ENCODE measurements at regions not wholly inside any gene's neighbourhood (a gene's known extent, or its start where the extent isn't known, plus 50 kb on each side); places are given as distances from the start of the nearest gene placed in this dataset.

DNA sequence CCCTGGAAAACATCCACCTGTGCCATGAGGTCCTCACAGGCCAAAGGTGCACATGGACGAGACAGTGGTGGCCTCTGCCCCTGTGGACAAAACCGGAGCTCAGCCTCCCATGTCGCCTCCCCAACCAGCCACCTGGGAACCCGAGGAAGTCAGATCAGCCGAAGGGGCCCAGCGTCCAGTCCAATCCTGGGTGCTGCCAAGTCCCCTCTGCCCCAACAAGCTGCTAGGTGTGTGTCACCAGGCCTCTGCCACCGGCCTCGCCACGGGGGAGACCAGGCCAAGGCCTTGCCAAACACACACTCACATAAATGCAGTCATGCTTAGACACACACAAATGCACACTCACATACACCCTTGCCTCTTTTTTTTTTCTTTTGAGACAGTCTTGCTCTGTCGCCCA is 167.8 kb downstream of the RBFOX3 start:
- TF ChIP-seq POLR2AphosphoS5 (IDR thresholded peaks at IDR 0.05) = no peak
- TF ChIP-seq, protein P1, sequence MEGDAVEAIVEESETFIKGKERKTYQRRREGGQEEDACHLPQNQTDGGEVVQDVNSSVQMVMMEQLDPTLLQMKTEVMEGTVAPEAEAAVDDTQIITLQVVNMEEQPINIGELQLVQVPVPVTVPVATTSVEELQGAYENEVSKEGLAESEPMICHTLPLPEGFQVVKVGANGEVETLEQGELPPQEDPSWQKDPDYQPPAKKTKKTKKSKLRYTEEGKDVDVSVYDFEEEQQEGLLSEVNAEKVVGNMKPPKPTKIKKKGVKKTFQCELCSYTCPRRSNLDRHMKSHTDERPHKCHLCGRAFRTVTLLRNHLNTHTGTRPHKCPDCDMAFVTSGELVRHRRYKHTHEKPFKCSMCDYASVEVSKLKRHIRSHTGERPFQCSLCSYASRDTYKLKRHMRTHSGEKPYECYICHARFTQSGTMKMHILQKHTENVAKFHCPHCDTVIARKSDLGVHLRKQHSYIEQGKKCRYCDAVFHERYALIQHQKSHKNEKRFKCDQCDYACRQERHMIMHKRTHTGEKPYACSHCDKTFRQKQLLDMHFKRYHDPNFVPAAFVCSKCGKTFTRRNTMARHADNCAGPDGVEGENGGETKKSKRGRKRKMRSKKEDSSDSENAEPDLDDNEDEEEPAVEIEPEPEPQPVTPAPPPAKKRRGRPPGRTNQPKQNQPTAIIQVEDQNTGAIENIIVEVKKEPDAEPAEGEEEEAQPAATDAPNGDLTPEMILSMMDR (IDR thresholded peaks at IDR 0.05) = no peak
- TF ChIP-seq POLR2A (IDR thresholded peaks at IDR 0.05) = no peak
- no peak overlapping the region for H3K27ac ChIP-seq
- H3K4me3 ChIP-seq = no peak overlapping the region
- intact Hi-C loops (cut with DNase I) = no loop called here
- no peak for DNase-seq (ENCODE audit: low spot score)
- H3K27me3 ChIP-seq (replicated peaks; ENCODE audit: insufficient read depth) = no peaks in the 10 kb centered on the region
- no peaks in the 10 kb centered on the region for H3K4me1 ChIP-seq (replicated peaks)
- whole genome bisulfite sequencing = 86% methylated on average over 10 of the region's 10 CpGs
- no peaks in the 10 kb centered on the region for H3K36me3 ChIP-seq
- no peaks in the 10 kb centered on the region for H3K9me3 ChIP-seq

DNA sequence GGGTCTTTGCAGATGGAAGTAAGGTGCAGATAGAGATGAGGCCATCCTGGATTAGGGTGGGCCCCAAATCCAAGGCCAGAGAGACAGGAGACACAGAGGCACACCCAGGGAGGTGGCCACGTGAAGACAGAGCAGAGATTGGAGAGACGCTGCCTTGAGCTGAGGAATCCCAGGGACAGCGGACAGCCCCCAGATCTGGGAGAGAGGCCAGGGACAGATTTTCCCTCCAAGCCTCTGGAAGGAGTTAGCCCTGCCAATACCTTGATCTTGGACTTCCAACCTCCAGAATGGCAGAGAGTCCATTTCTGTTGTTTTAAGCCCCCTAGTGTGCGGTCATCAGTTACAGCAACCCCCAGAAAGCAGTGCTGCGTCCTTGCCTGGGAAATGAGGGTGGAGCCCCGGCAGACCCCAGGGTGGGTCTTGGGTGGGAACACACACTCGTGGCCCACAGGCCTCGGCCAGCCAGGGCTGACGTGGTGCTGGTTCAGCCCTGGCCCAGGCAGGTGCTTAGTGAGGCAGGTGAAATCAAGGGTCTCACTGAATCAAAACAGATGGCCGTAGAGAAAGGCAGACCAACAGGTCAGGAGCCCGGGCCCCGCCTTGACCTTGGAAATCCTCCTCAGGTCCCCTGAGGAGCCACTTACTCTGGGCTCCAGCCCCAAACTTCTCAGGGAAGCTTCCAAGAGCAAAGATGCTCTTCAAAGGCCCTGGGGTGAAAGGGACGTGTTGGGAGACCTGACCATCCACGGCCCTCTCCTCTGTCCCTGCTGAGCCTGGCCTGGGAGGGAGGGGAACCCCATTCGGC is 169.3 kb downstream of the RBFOX3 start:
- H3K27ac ChIP-seq = no peak overlapping the region
- TF ChIP-seq, protein P1 (IDR thresholded peaks at IDR 0.05) = no peak
- no peak for TF ChIP-seq POLR2AphosphoS5 (IDR thresholded peaks at IDR 0.05)
- TF ChIP-seq POLR2A (IDR thresholded peaks at IDR 0.05) = no peak
- H3K27me3 ChIP-seq (replicated peaks; ENCODE audit: insufficient read depth) = peaks cover 2% of the 10 kb centered on the region
- DNase-seq (ENCODE audit: low spot score) = no peak
- H3K4me3 ChIP-seq = no peak overlapping the region
- WGBS = 85% methylated on average over 15 of the region's 15 CpGs
- no peaks in the 10 kb centered on the region for H3K4me1 ChIP-seq (replicated peaks)
- intact Hi-C loops (cut with DNase I) = no loop called here
- no peaks in the 10 kb centered on the region for H3K36me3 ChIP-seq
- no peaks in the 10 kb centered on the region for H3K9me3 ChIP-seq

DNA sequence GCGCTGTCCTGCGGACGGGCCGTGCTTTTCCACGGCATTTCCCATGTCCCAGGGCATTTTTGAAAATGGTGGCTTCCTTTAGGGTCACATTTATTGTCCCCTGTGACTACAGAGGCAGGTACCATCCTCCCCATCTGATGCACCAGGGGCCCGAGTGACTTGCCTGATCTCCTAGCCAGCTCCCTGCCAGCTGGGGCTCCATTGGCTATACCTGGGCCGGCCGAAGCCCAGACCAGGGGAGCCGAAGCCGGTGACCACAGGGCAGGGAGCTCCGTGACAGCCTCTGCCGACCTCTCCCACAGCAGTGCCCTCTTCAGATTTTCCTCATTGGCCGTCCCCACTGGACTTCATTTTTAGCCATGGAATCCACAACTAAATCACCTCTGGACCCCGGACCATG is 170.6 kb downstream of the RBFOX3 start:
- Histone ChIP-seq H3K4me1 (replicated peaks) (no peaks in the 10 kb centered on the region), H3K9me3 (no peaks in the 10 kb centered on the region), H3K27ac (no peak overlapping the region), H3K4me3 (no peak overlapping the region), H3K36me3 (no peaks in the 10 kb centered on the region), H3K27me3 (replicated peaks; ENCODE audit: insufficient read depth) (peaks cover 2% of the 10 kb centered on the region)
- whole genome bisulfite sequencing = 78% methylated on average over 14 of the region's 14 CpGs
- no peak for DNase-seq (ENCODE audit: low spot score)
- intact Hi-C loops (cut with DNase I) = no loop called here
- TF ChIP-seq POLR2A (IDR thresholded peaks at IDR 0.05) = no peak
- TF ChIP-seq, protein P1 (IDR thresholded peaks at IDR 0.05) = no peak
- no peak for TF ChIP-seq POLR2AphosphoS5 (IDR thresholded peaks at IDR 0.05)

DNA sequence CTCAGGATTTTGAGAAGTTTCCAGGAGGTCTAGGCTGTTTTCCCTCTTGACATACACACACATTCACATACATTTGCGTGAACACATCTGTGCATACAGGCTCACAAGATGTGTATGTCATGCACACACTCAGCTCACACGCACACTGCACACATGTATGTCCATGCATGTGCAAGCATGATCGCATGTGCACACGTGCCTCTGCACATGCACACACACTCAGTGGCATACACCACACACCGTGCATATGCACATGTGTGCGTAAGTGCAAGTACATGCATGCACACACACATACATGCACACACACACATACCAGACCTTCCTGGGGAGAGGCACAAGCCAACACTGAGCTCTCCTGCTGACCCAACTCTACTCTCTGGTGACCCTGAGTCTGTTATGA is 171.4 kb downstream of the RBFOX3 start:
- H3K27me3 ChIP-seq (replicated peaks; ENCODE audit: insufficient read depth) = peaks cover 2% of the 10 kb centered on the region
- H3K4me3 ChIP-seq = no peak overlapping the region
- no peak for DNase-seq (ENCODE audit: low spot score)
- no peak for TF ChIP-seq POLR2AphosphoS5 (IDR thresholded peaks at IDR 0.05)
- no peak for TF ChIP-seq POLR2A (IDR thresholded peaks at IDR 0.05)
- TF ChIP-seq, protein P1 (IDR thresholded peaks at IDR 0.05) = no peak
- H3K4me1 ChIP-seq (replicated peaks) = no peaks in the 10 kb centered on the region
- H3K27ac ChIP-seq = no peak overlapping the region
- H3K9me3 ChIP-seq = no peaks in the 10 kb centered on the region
- H3K36me3 ChIP-seq = no peaks in the 10 kb centered on the region
- WGBS = 96% methylated on average over 6 of the region's 6 CpGs
- intact Hi-C loops (cut with DNase I) = no loop called here

Data from prostate gland (tissue), 2 donors.